Right kidney (tissue), 1 donor: ENCODE measurements at regions not wholly inside any gene's neighbourhood (a gene's known extent, or its start where the extent isn't known, plus 50 kb on each side); places are given as distances from the start of the nearest gene placed in this dataset.
A peak's percentile ranks its signal among the peaks of the same experiment; 100 is the strongest.

Experiments
- DNase-seq: peaks from one replicate; pipeline ENCODE4 v3.0.0-alpha.2; 2016

GRCh38 chr7:73964786-73965185, 63.2 kb upstream of the ELN start:
- DNase-seq: no peak

- no peak for DNase-seq
These were observed 61.7 kb upstream of the ELN start for GRCh38 chr7:73966062-73966940.

- no peak for DNase-seq
These were observed 60.8 kb upstream of the ELN start for GRCh38 chr7:73966941-73967831.

GRCh38 chr7:73967832-73968290, 60.1 kb upstream of the ELN start:
- no peak for DNase-seq

DNA sequence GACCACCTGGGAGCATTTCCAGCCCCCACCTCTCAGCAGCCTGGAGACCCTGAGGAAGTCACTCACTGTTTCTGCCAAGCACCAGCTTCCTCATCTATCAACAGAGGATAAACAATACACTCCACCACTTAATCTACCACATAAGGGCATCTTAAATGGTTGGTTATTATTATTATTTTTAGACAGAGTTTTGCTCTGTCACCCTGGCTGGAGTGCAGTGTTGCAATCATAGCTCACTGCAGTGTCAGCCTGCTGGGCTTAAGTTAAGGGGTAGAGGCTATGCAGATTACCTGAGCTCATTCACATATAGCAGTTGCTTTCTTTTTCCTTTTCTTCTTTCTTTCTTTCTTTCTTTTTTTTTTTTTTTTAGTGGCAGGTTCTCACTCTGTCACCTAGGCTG, 59.5 kb upstream of the ELN start:
- no peak for DNase-seq

DNA sequence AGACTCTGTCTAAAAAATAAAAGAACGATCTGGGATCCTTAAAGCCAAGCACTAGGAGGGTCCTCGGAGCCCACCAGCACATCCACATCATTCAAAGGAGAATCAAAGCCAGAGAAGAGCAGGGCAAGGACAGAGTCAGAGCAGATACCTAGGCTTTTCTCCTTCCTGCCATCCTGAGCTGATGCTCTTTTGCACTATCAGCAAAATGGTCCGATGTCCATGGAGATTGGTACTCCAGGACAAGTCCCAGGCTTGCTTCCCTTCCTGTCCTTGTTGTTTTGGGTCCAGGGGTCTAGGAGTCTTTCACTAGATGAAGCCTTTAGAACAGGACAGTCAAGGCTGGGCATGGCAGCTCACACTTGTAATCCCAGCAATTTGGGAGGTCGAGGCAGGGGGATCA, 58.0 kb upstream of the ELN start:
- DNase-seq: no peak

DNA sequence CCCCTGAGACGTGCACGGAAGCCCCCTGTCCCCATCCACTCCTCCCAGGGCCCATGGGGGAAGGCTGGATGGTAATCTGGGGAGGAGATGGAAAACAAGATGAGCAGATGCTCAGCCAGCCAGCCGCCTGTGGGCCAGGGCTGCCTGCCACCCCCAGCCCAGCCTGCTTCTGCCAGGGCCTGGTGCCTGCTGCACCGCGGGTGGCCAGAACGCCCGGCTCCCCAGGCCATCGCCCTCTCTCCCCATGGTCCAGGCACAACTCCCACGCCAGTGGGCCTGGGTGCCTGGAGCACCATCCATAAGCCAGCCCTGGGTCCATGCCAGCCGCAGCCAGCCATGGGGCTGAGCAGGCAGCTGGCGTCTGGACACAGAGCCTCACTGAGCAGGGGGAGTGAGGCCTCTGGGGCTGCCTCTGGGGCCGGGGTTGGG, 57.2 kb upstream of the ELN start:
- DNase-seq: no peak

DNA sequence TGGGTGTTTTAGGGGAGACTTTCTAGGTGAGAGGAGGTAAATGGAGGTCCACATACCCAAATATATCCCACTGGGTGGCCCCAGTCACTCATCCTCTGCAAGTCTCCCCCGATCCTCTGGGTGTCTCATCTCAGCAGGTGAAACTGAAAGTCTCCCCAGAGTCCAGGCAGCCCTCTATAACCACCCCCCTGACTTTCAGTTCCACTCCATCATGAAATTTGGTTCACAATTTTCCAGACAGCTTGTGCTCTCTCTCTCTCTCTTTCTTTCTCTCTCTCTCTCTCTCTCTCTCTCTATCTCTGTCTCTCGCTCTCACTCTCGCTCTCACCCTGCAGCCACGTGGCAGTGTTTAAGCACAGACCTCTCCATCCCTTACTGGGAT, 56.7 kb upstream of the ELN start:
- no peak for DNase-seq

DNA sequence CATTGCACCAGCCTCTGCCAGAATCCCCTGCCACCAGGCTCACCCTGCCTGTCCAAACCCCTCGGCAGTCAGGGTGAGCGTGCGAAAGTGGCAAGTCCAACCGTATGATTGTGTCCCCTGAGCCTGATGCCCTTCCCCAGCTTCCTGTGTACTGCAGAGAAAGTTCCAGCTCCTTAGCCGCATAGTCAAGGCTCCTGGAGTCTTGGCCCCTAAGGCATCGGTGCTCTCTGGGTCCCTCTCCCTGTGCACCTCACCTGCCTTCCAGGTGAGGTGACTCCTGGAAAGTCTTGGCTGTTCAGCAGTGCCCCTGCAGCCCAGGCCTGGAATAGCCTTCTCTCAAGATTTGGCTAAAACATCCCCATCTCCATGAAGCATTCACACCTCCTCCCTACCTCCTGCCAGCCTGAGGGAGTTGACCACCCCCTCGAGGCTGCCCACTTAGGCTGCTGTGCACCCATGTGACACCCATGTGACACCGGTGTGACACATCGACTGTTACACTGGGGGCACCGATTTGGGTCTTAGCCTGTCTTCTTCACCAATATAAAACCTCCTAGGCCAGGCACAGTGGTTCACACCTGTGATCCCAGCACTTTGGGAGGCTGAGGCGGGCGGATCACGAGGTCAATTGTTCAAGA, 56.1 kb upstream of the ELN start:
- DNase-seq: no peak

GRCh38 chr7:73972614-73973013, 55.4 kb upstream of the ELN start:
- no peak for DNase-seq

- no peak for DNase-seq
These were observed 54.9 kb upstream of the ELN start for GRCh38 chr7:73973091-73973490.

GRCh38 chr7:73974101-73974947, 53.6 kb upstream of the ELN start:
- no peak for DNase-seq

- peak; percentile 27 for DNase-seq
These were observed 52.7 kb upstream of the ELN start for GRCh38 chr7:73974948-73975926.

DNA sequence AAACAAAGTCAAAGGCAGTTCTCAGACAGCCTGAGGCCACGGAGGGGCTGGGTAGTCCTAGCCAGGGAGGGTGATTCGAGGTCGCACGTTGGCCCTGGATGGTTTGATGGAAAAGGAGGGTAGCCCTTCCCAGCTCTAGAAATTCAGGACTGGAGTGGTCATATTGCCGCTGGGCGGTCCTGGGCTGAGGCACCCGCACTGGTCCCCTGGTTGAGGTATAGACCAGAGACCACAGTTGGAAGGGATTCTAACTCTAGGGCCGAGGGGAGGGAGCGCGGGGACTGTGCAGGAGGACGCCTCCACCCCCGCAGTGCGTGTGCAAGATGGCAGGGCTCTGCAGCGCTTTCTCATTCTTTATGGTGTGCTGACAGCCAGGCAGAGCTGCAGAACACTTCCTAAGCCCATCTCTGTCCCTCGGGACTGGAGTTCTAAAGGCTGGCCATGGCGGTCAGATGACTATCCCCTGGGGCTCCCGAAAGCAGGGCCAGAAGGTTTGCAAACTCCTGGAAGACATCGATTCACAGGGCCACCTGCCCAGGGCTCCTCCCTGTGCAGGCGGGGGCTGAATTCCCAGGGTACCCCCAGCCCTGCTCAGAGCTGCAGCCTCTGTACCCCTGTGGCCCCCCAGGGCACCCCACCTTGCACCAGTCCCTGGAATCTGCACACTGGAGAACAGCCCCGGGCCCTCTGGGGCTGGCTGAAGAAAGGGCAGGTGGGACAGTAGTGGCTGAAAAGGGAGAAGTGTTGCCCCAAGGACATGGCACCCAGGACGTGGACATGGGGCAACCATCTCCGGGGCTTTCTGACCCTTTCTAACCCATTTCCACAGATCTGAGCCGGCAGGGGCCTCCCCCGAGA, 51.0 kb upstream of the ELN start:
- DNase-seq: no peak

GRCh38 chr7:73977619-73978618, 50.1 kb upstream of the ELN start:
- DNase-seq: peak; percentile 63
